Stimulated activated naive CD4-positive, alpha-beta T cell treated with Interleukin-2 at 50 U/mL for 16 hours (primary cell): ENCODE measurements at regions not wholly inside any gene's neighbourhood (a gene's known extent, or its start where the extent isn't known, plus 50 kb on each side); places are given as distances from the start of the nearest gene placed in this dataset.
"Not testable (repeated sequence)": the region's sequence is repeated elsewhere in the genome, so short reads cannot be mapped to it uniquely, and the experiment has no call there.

Source experiments
- DNase-seq: peaks from one replicate; lab custom pipeline; 2025; lab: John Stamatoyannopoulos, UW

DNA sequence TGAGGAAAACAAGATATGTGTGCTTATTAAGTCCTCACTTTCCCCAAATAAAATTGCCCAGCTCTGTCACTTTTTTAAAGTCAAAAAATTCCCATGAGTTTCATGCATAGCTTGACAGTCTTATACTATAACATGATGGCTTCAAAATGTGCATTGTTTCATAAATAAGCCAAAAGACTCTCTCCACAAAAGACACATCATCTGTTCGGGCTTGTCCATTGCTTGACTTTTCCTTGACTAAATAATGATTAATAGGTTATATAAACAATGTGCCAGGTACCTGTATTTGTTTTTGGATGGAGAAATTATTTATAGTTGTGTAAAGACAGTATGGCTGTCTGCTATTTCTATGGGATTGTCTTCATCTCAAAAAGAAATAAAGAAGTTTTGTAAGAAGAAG lies 329.2 kb upstream of the KLF3 start:
- no peak for DNase-seq

DNA sequence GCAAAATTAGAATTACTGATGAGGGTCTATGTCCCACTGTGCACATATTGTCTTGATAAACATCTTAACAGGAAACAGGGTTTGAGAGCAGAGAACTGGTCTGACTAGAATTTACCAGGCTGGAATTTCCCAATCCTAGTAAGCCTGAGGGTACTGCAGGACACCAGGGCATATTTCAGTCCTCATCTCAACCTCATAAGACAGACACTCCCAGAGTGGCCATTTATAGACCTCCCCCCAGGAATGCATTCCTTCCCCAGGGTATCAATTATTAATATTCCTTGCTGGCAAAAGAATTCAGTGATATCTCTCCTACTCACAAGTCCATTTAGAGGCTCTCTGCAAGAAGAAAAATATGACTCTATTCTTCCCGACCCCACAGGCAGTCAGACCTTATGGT lies 325.1 kb upstream of the KLF3 start:
- not testable (repeated sequence) for DNase-seq

- DNase-seq: no peak
These were observed 320.4 kb upstream of the KLF3 start for GRCh38 chr4:38343608-38344007.

DNA sequence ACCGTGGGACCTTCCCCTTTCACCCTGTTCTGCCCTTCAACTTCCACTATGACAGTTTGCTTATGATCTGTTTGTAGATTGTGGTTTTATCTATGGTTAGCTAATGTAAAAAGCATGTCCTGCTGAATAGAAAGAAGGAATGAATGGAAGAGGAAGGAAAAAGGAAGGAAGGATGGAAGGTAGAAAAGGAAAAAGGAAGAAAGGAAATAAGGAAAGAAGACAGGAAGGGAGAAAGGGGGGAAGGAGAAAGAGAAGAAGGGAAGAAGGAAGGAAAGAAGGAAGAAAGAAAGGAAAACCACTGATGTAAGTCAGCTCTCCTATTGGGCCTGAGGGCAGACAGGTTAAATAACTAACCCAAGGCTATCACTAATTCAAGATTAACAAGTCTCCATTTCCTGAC lies 319.1 kb upstream of the KLF3 start:
- no peak for DNase-seq

- no peak for DNase-seq
These were observed 316.7 kb upstream of the KLF3 start for GRCh38 chr4:38347251-38347650.

DNA sequence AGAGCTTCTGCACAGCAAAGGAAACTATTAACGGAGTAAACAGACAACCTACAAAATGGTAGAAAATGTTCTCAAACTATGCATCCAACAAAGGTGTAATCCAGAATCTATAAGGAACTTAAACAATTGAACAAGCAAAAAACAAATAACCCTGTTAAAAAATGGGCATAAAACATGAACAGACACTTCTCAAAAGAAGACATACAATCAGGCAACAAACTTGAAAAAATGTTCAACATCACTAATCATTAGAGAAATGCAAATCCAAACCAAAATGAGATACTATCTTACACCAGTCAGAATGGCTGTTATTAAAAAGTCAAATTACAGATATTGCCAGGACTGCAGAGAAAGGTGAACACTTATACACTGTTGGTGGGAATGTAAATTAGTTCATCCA lies 309.6 kb upstream of the KLF3 start:
- DNase-seq: no peak

DNA sequence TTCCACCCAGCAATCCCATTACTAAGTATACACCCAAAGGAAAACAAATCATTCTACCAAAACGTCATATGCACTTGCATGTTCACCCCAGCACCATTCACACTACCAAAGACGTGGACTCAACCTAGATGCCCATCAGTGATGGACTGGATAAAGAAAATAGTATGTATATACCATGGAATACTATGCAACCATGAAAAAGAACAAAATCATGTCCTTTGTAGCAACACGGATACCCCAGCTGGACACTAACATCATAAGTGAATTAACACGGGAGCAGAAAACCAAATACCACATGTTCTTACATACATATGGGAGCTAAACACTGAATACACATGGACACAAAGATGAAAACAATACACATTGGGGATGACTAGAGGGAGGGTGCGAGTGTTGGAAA lies 309.1 kb upstream of the KLF3 start:
- no peak for DNase-seq

DNA sequence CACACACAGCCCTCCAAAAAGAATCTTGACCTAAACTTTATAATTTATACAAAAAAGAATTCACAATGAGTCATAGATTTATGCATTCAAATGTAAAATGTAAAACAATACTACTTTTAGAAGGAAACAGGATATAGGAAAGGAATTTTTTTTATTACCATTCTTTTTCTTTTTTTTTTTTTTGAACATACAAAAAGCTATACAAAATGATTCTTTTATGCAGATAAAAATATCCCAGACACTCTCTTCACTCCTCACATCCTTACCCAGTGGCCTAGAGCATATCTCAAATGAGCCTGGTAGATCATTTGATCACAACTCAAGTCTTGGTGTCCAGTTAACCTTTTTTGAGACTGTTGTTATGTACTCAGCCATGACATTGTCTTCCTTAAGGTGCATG lies 307.3 kb upstream of the KLF3 start:
- DNase-seq: no peak

GRCh38 chr4:38357546-38357945 lies 306.5 kb upstream of the KLF3 start:
- DNase-seq: no peak

DNA sequence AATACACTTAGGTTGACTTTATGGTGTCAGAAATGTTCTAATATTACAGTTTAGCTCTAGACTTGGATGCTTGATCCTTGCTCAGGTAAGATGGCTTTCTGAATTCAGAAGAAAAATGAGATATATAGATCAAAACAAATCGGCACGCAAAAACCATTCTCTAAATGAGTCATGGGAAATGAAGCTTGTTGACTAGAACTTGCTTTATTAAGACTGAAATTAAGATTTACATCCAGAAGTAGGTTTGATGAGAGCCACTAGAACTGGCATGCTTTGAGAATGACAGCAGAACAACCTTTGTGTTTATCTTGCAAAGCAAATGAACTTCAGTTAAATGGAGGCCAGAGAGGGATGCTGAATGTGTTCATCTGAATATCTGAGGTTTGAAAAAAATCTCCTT lies 304.9 kb upstream of the KLF3 start:
- DNase-seq: no peak

DNA sequence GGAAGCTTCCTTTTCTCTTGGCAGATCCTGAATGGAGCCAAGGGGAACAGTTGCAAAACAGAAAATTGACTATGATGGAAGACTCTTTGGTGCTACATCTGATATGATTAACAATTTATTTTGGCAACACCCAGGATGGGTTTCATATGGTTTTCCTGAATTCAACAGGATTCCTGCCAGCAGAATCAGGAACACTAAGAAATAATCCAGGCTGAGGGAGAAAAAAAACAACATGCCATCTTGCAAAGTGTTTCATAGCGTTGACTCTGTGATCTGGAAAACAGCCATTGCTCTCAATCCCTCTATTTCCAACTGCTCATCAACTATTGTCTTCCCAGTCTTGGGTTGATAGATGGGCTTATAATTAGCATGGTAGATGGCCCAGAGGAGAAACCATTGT lies 303.8 kb upstream of the KLF3 start:
- no peak for DNase-seq

- DNase-seq: no peak
These were observed 299.5 kb upstream of the KLF3 start for GRCh38 chr4:38364383-38364963.

DNA sequence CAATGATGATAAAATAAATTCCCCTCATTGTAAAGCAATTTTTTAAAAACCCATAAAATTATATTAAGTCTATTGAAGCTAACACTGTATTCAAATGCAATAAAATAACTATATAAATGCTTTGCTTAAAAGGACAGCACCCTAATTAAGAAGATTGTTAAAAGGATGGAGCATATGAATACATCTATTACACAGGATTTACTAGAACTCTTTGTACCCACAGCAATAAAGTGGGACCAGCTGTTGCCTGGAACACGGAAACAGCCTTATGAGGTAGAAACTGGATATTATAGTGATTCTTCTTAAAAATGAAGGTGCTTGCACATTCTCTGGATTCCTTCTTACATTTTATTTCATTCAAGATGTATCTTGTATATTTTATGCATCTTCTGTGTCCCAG lies 298.7 kb upstream of the KLF3 start:
- no peak for DNase-seq

DNA sequence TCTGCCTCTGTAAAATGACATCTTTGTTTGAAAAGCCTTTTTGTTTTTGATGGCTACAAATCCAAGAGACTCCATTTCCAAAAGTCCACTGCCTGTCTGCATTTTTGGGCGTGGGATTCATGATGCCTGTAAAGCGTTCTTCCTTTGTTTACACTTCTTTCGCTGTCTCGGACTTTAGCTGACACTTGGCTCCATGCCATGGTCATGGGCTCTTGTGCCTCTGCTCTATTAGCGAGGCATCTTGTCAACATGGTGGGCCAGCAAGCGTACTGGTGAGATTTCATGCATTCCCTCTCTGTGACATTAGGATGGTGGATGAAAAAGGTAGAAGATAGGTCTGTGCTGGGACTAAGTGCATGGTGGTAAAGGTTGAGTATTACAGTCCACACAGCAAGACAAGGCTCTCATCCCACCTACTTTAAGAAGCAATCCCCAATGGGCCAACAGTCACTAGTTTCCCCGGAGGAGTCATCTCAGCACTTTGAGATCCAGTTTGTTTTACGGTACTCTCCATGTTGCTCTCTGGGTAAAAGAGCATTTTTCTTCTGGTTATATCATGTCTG lies 298.2 kb upstream of the KLF3 start:
- no peak for DNase-seq

- DNase-seq: no peak
These were observed 297.5 kb upstream of the KLF3 start for GRCh38 chr4:38366456-38366855.

- DNase-seq: no peak
These were observed 297.0 kb upstream of the KLF3 start for GRCh38 chr4:38366997-38367396.

DNA sequence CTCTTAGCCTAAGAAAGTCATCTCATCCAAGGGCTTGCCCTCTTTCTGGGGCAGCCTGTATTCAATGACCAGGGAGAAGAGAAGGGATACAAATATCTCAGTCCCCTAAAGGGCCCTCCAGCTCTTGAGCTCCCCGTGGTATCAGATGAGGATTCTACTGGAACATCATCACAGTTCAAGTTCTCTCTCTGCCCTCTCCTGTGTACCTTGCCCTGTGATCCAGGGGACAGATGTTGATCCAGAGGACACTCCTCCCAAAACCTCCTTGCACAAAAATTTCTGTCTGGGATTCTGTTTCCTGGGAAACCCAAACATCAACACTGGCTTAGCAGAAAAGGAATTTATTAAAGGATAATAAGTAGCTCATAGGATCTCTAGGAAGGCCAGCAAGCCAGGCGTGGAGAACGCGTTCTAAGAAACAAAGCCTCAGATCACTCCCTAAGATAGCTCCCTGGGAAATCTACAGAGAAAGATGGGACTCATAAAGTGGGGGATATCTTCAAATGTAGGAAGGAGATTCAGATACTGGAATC lies 296.3 kb upstream of the KLF3 start:
- no peak for DNase-seq

GRCh38 chr4:38368613-38369012 lies 295.4 kb upstream of the KLF3 start:
- DNase-seq: no peak

GRCh38 chr4:38371391-38371851 lies 292.6 kb upstream of the KLF3 start:
- no peak for DNase-seq

GRCh38 chr4:38373375-38373774 lies 290.6 kb upstream of the KLF3 start:
- DNase-seq: no peak

- no peak for DNase-seq
These were observed 286.8 kb upstream of the KLF3 start for GRCh38 chr4:38377195-38377594.

DNA sequence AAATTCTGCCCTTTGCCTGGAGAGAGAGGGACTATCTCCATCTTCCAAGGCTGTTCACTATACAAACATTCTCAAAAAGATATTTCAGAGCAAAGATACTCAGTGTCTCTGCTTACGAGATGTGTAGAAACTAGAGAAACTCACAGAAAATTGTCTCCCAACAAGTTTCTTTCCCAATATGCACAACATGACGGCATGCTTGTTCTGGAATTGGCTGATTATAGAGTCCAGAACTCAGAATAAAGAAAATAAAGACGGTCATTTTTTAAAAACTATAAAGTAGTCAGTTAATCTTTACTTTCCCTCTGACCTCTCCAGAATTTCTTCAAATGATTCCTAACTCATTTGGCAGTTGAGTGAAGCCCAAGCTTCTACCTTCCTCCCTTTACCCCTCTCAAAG lies 285.5 kb upstream of the KLF3 start:
- no peak for DNase-seq

DNA sequence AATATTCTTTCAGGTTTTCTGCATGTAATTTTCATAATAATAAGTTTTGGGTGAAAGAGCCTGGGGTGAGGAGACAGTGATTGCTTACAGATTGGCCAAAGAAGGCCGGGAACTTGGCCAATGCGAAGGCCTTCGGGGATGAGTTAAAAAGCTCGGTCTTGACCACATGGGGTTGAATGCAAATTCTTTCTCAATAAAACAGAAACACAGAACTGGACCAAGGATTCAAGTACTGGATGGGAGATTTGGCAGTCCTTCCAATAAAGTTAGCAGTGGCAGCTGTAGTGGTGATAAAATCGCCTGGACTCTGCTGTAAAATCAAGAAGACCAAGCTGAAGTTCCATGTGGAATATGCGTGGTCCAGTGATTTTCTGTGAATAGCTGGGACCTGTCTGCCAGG lies 282.2 kb upstream of the KLF3 start:
- no peak for DNase-seq

GRCh38 chr4:38382520-38382919 lies 281.5 kb upstream of the KLF3 start:
- no peak for DNase-seq
